Muscle layer of colon (tissue), 2 donors: ENCODE measurements at regions not wholly inside any gene's neighbourhood (a gene's known extent, or its start where the extent isn't known, plus 50 kb on each side); places are given as distances from the start of the nearest gene placed in this dataset.

Experiments used
- H3K27ac ChIP-seq: one replicate; pipeline ENCODE4 v1.7.0; 2013; ENCODE audit warnings: low read depth, mild to moderate bottlenecking, low read length, moderate library complexity
- H3K27me3 ChIP-seq, 2 donors: one replicate each; pipeline ENCODE4 v1.7.0; 2013; ENCODE audit warnings: low read length in 2 of 2, mild to moderate bottlenecking in 2 of 2; ENCODE audit not compliant: insufficient read depth in 2 of 2, control insufficient read depth in 1 of 2
- H3K36me3 ChIP-seq: one replicate; pipeline ENCODE4 v1.7.0; 2013; ENCODE audit warnings: mild to moderate bottlenecking, low read length; ENCODE audit not compliant: insufficient read depth
- H3K4me1 ChIP-seq: one replicate; pipeline ENCODE4 v1.7.0; 2013; ENCODE audit warnings: mild to moderate bottlenecking, low read length; ENCODE audit not compliant: insufficient read depth
- H3K4me3 ChIP-seq, 2 donors: one replicate each; pipeline ENCODE4 v1.7.0; 2013; ENCODE audit warnings: low read length in 2 of 2, low read depth in 1 of 2, mild to moderate bottlenecking in 1 of 2, moderate library complexity in 1 of 2
- H3K9ac ChIP-seq: one replicate; pipeline ENCODE4 v1.7.0; 2013; ENCODE audit warnings: low read length
- H3K9me3 ChIP-seq: one replicate; pipeline ENCODE4 v1.7.0; 2013; ENCODE audit warnings: mild to moderate bottlenecking, low read length
- donor health status: abdominal sarcoma.
- donor health status: Adenocarcinoma of cecum.

DNA sequence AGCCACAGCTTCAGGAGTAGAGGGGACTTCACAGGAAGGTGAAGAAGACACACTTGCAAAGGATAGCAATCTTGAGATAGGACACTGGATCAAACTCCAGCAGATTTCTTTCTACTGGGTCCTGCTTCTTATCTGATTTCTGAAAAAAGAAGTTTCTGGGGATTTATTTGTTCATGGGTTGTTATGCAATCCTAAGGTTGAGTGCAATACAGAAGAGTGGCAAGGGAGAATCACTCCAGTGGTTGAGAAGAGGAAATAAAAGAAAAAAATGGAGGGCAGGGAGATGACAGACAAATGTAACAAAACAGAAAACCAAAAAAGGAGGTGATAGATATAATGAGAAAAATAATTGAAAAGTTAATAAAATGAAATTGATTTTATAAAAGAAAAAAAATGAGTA is 858.3 kb downstream of the TUSC7 start:
- no peak overlapping the region for H3K9ac ChIP-seq
- H3K4me3 ChIP-seq, result no peak overlapping the region
- H3K27me3 ChIP-seq, result no peaks in the 10 kb centered on the region
- no peaks in the 10 kb centered on the region for H3K36me3 ChIP-seq
- H3K9me3 ChIP-seq, result no peaks in the 10 kb centered on the region
- no peak overlapping the region for H3K27ac ChIP-seq
- H3K4me1 ChIP-seq, result peaks cover 5% of the 10 kb centered on the region

DNA sequence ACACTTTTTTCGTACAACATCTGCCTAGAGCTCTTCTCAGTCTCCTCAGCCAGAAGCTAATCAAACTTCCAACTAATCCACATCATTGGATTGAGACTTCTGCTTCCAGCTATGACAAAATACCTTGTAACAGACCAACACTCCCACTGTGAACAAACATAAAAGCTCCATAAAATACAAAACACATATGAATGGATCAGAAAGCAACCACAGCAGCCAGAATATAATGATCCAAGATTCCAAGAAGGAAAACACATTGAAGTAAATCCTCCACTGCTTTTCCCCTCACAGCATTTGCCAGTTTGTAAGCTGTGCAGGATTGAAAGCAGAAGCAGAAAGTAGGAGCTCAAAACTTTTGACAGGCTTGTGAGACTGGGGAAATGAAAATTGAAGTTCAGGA is 863.2 kb downstream of the TUSC7 start:
- Histone ChIP-seq H3K9ac (no peak overlapping the region), H3K4me3 (no peak overlapping the region), H3K27me3 (no peaks in the 10 kb centered on the region), H3K27ac (no peak overlapping the region), H3K4me1 (peaks cover under 1% of the 10 kb centered on the region), H3K36me3 (no peaks in the 10 kb centered on the region), H3K9me3 (no peaks in the 10 kb centered on the region)

DNA sequence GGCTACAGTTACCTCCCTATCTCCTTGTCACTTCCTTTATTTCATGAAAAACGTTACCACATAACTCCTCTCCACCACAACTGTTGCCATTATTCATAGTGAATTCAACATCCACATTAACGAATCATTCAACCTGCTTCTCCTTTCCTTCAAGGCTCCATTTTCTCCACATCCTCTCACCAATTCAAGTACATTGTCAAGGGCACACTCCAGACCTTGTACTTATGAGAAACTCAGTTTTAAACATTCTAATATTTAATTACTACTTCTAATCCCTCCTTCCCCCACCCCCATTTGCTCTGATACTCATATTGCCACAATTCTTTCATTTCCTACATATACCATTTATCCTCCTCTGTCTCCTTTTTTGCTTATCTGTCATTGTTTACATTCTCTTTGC is 871.2 kb downstream of the TUSC7 start:
- Histone ChIP-seq H3K9me3 (no peaks in the 10 kb centered on the region), H3K4me3 (no peak overlapping the region), H3K27me3 (no peaks in the 10 kb centered on the region), H3K9ac (no peak overlapping the region), H3K4me1 (no peaks in the 10 kb centered on the region), H3K27ac (no peak overlapping the region), H3K36me3 (no peaks in the 10 kb centered on the region)

DNA sequence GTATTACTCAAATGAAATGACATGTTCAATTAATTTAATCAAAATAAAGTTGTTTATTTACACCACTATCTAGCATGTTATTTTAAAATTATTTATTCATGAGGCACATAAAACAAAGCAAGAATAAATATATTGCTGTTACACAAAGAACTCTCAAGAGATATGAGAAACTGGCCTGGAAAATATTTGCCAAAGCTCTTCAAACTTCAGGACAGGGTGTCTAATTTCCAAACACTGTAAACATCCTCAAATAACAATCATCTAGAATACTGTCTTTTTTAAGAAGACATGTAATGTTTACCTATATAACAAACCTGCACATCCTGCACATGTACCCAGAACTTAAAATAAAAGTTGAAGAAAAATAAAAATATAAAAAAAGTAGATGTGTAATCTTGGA is 876.6 kb downstream of the TUSC7 start:
- Histone ChIP-seq H3K27me3 (no peaks in the 10 kb centered on the region), H3K4me1 (peaks cover 4% of the 10 kb centered on the region), H3K27ac (no peak overlapping the region), H3K4me3 (no peak overlapping the region), H3K9ac (no peak overlapping the region), H3K9me3 (no peaks in the 10 kb centered on the region), H3K36me3 (no peaks in the 10 kb centered on the region)

DNA sequence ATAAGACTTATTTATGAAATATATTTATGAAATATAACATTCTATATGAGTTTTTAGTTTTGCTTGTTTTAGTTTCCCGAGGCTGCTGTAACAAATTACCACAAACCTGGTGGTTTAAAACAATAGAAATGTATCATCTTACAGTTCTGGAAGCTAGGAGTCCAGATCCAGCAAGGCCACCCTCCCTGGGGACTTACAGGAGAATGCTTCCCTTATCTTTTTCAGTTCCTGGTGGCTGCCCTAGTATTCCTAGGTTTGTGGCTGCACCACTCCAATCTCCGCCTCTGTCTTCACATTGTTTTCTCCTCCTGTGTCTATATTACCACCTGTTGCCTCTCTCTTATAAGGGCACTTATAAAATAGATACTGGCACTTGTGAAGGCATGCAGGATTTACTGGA is 877.8 kb downstream of the TUSC7 start:
- H3K9ac ChIP-seq, result no peak overlapping the region
- no peak overlapping the region for H3K27ac ChIP-seq
- H3K4me3 ChIP-seq, result no peak overlapping the region
- no peaks in the 10 kb centered on the region for H3K9me3 ChIP-seq
- no peaks in the 10 kb centered on the region for H3K27me3 ChIP-seq
- no peaks in the 10 kb centered on the region for H3K36me3 ChIP-seq
- peaks cover 4% of the 10 kb centered on the region for H3K4me1 ChIP-seq

DNA sequence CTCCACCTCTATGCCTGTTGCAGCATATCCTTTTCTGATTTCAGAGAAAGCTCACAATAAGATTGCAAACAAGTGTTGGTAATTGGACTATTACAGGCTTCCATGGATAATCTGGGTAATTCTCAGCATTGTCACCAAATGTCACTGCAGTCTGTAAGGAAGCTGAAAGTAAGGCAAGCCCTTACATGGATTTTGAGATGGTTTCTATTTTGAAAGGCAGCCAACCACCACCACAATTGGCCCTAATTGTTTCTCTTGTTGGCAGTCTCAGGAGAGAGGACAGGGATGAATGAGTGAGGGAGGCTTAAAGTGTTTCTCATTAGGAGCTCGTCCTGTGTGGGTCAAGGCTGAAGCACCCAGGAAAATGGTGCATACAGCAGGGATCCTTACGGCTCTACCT is 879.9 kb downstream of the TUSC7 start:
- Histone ChIP-seq H3K4me1 (peaks cover 4% of the 10 kb centered on the region), H3K9ac (no peak overlapping the region), H3K36me3 (no peaks in the 10 kb centered on the region), H3K27ac (no peak overlapping the region), H3K9me3 (no peaks in the 10 kb centered on the region), H3K27me3 (no peaks in the 10 kb centered on the region), H3K4me3 (no peak overlapping the region)

DNA sequence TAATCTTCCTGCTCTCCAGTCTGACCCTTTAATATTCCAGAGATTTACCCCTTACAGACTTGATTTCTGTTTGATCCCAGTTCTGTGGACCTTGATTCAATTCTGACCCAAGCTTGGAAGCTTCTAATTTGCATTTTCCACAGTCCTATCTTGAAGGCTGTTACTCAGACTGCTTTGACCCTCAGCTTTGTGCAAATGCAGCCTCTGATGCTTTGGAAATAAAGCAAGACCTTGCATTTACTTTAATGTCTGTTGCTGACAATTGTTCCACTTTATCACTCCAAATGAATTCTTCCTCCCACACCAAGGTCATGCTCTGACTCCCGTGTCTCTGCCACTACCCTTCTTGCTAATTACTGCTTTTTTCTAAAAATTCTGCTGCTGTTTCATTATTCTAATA is 886.0 kb downstream of the TUSC7 start:
- Histone ChIP-seq H3K4me1 (peaks cover 6% of the 10 kb centered on the region), H3K4me3 (no peak overlapping the region), H3K9me3 (no peaks in the 10 kb centered on the region), H3K27ac (no peak overlapping the region), H3K27me3 (no peaks in the 10 kb centered on the region), H3K36me3 (no peaks in the 10 kb centered on the region), H3K9ac (no peak overlapping the region)

DNA sequence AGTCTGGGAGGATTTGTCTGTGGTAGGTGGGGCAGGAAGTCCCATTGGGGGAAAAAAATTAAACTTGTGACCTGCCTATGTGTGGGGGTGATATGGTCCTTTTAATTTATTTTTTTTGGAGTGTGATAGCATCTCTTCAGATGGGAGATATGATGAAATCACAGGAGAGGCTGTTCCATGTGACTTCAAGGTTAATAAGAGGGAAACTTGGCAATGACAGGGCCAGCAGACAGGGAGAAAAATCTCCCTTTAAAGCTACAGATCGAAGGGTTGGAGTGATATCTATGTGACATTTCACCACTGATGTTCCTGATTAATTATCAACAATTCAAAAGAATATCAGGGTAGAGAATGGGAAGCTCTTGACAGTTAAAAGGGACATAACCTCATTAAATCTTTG is 886.9 kb downstream of the TUSC7 start:
- Histone ChIP-seq H3K4me3 (no peak overlapping the region), H3K9me3 (no peaks in the 10 kb centered on the region)

DNA sequence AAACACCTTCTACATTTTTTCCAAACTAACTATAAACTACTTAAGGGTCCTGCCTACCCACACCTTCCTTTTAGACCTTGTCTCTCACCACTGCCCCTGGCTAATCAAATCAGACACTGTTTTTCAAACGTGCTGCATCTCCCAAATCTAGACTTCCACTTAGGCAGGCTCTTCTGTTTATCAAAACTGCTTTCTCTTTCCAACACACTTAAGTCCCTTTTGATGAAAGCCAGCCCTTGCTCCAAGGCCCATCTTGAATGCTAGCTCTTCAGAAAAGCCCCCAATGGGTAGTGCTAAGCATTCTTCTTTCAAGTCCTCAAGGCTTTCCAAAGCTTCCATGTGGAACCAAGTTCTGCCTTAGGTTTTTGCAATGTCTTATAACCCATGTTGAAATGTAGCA is 888.3 kb downstream of the TUSC7 start:
- no peak overlapping the region for H3K27ac ChIP-seq
- H3K27me3 ChIP-seq, result no peaks in the 10 kb centered on the region
- H3K4me1 ChIP-seq, result peaks cover 6% of the 10 kb centered on the region
- H3K9me3 ChIP-seq, result no peaks in the 10 kb centered on the region
- no peaks in the 10 kb centered on the region for H3K36me3 ChIP-seq
- H3K4me3 ChIP-seq, result no peak overlapping the region
- H3K9ac ChIP-seq, result no peak overlapping the region

More for the DNA sequence above, 886.9 kb downstream of the TUSC7 start:
- peaks cover 6% of the 10 kb centered on the region for H3K4me1 ChIP-seq
- no peak overlapping the region for H3K27ac ChIP-seq
- H3K27me3 ChIP-seq, result no peaks in the 10 kb centered on the region
- H3K36me3 ChIP-seq, result no peaks in the 10 kb centered on the region
- no peak overlapping the region for H3K9ac ChIP-seq

DNA sequence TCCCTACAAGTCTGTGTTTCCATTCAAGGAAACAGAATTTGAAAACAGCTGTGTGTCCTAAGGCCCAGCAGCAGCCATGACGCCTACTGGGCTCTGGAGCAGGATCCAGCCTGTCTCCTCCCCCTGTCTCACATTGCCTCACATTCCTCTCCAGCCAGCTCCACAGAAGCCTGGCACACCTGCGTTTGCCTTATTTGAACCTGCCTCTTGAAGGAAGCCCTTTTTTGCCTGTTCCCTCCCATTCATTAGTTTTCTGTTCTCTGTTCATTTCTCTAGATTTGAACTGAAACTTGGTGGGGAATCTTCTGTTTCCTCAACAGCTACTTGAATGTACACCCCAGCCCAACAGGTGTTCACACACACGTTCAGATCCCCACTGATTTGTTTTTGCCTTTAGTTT is 890.5 kb downstream of the TUSC7 start:
- no peaks in the 10 kb centered on the region for H3K27me3 ChIP-seq
- H3K27ac ChIP-seq, result no peak overlapping the region
- no peaks in the 10 kb centered on the region for H3K36me3 ChIP-seq
- no peaks in the 10 kb centered on the region for H3K9me3 ChIP-seq
- peaks cover 6% of the 10 kb centered on the region for H3K4me1 ChIP-seq
- no peak overlapping the region for H3K4me3 ChIP-seq
- no peak overlapping the region for H3K9ac ChIP-seq

DNA sequence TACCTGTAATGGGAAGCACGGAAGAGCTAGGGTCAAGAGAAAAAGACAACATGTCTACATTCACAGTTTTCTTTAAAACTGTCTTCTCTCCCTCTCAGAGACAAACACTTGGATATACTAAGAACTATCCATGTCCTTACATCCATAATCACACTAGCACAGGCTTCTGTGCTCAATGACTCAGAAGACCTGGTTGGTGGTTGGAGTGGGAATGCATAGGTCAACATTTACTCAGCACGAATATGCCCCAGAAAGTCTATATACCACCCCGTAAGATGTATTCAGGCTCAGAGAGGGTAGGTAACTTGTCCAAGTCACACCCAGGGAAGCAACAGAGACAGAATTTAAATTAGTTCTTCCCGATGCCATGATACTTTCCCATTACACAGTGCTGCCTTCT is 891.1 kb downstream of the TUSC7 start:
- H3K36me3 ChIP-seq, result no peaks in the 10 kb centered on the region
- no peak overlapping the region for H3K27ac ChIP-seq
- H3K27me3 ChIP-seq, result no peaks in the 10 kb centered on the region
- no peak overlapping the region for H3K4me3 ChIP-seq
- H3K9me3 ChIP-seq, result no peaks in the 10 kb centered on the region
- no peak overlapping the region for H3K9ac ChIP-seq
- H3K4me1 ChIP-seq, result peaks cover 6% of the 10 kb centered on the region

DNA sequence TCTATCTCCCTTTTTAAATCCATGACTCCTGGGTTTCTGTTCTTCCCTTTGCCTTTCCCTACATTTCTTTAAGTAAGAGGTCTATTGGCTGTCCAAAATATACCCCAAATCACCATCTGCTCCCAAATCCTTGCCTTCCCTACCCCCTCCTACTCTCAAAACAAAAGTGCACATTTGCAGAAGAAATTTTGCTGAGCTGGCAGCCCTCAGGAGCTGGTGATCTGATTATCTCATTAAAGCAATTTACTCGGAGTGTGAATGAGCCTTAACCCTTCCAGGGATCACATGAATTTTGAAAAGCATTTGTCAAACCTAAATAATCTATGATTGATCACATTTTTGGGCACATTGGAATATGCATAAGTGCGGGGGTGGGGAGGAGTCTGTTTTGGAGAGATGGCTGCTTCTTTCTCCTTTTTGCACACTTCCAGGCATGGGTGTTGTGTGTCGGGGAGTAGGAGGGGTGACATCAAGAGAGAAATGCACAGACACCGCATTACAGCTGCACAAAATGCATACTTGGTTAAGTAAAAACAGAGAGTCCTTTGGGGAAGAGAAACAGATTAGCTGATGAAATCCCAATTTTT is 892.6 kb downstream of the TUSC7 start:
- Histone ChIP-seq H3K9ac (no peak overlapping the region), H3K4me3 (no peak overlapping the region), H3K36me3 (no peaks in the 10 kb centered on the region), H3K4me1 (peaks cover 6% of the 10 kb centered on the region), H3K27me3 (no peaks in the 10 kb centered on the region), H3K27ac (no peak overlapping the region), H3K9me3 (no peaks in the 10 kb centered on the region)
